22Rv1 (cell line): ENCODE measurements at regions not wholly inside any gene's neighbourhood (a gene's known extent, or its start where the extent isn't known, plus 50 kb on each side); places are given as distances from the start of the nearest gene placed in this dataset.

Experiments used
- H3K27ac ChIP-seq: fragments of 450-650 bp; 2 replicates; pipeline ENCODE4 v1.5.1; 2017
- CTCF ChIP-seq: fragments of 450-650 bp; IDR thresholded peaks from 2 replicates; pipeline ENCODE4 v1.5.1; 2017; ENCODE audit warnings: mild to moderate bottlenecking
- ZFX ChIP-seq: fragments of 450-650 bp; IDR thresholded peaks from 2 replicates; pipeline ENCODE4 v1.6.1; 2017; ENCODE audit warnings: antibody characterized with exemption, borderline replicate concordance

DNA sequence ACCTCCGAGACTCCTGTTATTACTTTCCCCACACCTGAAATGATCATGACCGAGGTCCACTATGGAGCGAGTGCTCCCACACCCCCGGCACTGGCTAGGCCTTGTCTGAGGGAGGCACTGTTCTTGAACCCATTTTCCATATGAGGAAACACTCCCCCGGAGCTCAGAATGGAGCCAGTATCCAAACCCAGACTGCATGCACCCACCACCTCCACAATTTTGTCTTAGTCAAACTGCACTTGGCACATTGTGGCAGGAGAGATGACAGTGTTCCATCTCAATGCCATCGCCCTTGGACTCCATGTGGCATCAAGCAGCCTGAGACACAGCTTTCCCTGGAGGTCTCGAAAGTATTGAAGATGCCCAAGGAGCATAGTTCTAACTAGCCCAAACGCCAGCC, 154.1 kb downstream of the NUP210 start:
- TF ChIP-seq ZFX = no peak
- TF ChIP-seq CTCF = no peak
- H3K27ac ChIP-seq = no peak overlapping the region

DNA sequence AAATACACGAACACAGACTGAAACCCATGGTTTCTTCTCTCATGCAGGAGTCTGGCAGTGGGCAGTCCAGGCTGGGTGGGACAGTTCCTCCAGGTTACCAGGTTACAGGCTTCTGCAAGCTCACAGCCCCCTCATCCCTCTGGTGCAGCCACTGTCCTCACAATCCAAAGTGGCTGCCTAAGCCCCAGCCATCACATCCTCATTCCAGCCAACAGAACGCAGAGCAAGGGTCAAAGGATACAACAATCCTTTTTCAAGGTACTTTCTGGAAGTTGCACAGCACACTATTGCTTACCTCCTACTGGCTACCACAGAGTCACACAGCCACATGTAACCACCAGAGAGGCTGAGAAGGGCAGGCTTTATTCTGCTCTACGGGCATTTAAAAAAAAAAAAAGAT, 154.6 kb downstream of the NUP210 start:
- no peak overlapping the region for H3K27ac ChIP-seq
- TF ChIP-seq ZFX = no peak
- TF ChIP-seq CTCF = no peak

GRCh38 chr3:13265016-13265415, 155.1 kb downstream of the NUP210 start:
- TF ChIP-seq ZFX (no peak), CTCF (no peak)

DNA sequence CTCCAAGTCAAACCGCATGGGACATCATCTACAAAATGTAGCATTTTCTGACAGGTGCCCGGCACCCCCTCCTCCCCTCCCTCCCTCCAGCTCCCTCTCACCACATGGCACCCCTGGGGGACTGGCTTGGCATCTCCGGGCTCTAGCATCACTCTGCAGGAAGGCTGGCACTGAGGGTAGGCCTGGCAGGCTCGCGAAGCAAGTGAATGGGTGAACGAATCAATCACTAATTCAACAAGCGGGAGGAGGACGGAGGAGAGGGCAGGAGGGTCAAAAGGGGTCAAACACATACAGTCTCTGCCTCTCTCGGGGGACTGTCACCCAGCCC, 155.7 kb downstream of the NUP210 start:
- no peak overlapping the region for H3K27ac ChIP-seq

More at GRCh38 chr3:13265016-13265415, 155.1 kb downstream of the NUP210 start:
- H3K27ac ChIP-seq = no peak overlapping the region

GRCh38 chr3:13263770-13264467, 156.2 kb downstream of the NUP210 start:
- no peak overlapping the region for H3K27ac ChIP-seq
- TF ChIP-seq ZFX (no peak), CTCF (no peak)

More for the DNA sequence above, 155.7 kb downstream of the NUP210 start:
- TF ChIP-seq ZFX (no peak), CTCF (no peak)

GRCh38 chr3:13262493-13263211, 157.5 kb downstream of the NUP210 start:
- H3K27ac ChIP-seq = no peak overlapping the region
- TF ChIP-seq ZFX = no peak
- no peak for TF ChIP-seq CTCF

- H3K27ac ChIP-seq = no peak overlapping the region
- TF ChIP-seq CTCF = no peak
- TF ChIP-seq ZFX = no peak
Measured at GRCh38 chr3:13261892-13262291, 158.2 kb downstream of the NUP210 start.
